HL-60 (cell line): ENCODE measurements at regions not wholly inside any gene's neighbourhood (a gene's known extent, or its start where the extent isn't known, plus 50 kb on each side); places are given as distances from the start of the nearest gene placed in this dataset.

ENCODE experiments used
- POLR2AphosphoS5 ChIP-seq: IDR thresholded peaks from 2 replicates; pipeline ENCODE4 v1.6.1; 2012; ENCODE audit warnings: low read depth
- TF ChIP-seq, protein P1 (sequence below): IDR thresholded peaks from one replicate; pipeline ENCODE4 v1.5.1; 2011; ENCODE audit warnings: low read length, control low read depth, inconsistent platforms; ENCODE audit not compliant: insufficient read depth

DNA sequence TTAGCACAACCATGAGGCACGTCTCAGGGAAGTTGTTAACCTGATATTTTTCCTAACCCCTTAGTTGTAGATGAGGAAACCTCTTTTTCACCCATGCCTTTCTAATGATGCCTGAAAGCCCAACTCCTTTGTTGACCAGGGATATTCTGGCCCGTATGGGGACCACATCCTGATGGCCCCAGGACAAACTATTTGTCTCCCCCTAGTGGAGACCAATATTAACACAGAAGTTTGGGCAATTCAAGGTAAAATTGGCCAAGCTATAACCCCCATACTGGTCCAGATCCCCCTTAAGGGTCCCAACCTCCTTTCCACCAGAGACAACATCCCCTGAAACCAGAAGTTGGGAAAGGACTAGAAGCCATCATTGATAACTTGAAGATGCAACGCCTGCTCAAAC lies 893.3 kb downstream of the SORCS1 start:
- TF ChIP-seq, protein P1, sequence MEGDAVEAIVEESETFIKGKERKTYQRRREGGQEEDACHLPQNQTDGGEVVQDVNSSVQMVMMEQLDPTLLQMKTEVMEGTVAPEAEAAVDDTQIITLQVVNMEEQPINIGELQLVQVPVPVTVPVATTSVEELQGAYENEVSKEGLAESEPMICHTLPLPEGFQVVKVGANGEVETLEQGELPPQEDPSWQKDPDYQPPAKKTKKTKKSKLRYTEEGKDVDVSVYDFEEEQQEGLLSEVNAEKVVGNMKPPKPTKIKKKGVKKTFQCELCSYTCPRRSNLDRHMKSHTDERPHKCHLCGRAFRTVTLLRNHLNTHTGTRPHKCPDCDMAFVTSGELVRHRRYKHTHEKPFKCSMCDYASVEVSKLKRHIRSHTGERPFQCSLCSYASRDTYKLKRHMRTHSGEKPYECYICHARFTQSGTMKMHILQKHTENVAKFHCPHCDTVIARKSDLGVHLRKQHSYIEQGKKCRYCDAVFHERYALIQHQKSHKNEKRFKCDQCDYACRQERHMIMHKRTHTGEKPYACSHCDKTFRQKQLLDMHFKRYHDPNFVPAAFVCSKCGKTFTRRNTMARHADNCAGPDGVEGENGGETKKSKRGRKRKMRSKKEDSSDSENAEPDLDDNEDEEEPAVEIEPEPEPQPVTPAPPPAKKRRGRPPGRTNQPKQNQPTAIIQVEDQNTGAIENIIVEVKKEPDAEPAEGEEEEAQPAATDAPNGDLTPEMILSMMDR = no peak
- TF ChIP-seq POLR2AphosphoS5 = no peak
